ENCODE measurements at regions not wholly inside any gene's neighbourhood (a gene's known extent, or its start where the extent isn't known, plus 50 kb on each side); places are given as distances from the start of the nearest gene placed in this dataset.

GRCh38 chr2:180146114-180146513 is 139.0 kb upstream of the CWC22 start:
- DNase-seq (ENCODE audit: low spot score): no peak
- ChIA-PET POLR2A (ENCODE audit: low non-redundant PET) (no interaction called here), CTCF (no interaction called here)
- TF ChIP-seq CTCF (conservative IDR thresholded peaks at IDR 0.05; ENCODE audit: low read depth): no peak
- H3K27ac ChIP-seq: no peak overlapping the region

- POLR2A ChIA-PET (ENCODE audit: low non-redundant PET): no interaction called here
- no peak overlapping the region for H3K27ac ChIP-seq
- no peak for TF ChIP-seq CTCF (conservative IDR thresholded peaks at IDR 0.05; ENCODE audit: low read depth)
- no peak for DNase-seq (ENCODE audit: low spot score)
- CTCF ChIA-PET: no interaction called here
These were observed 138.1 kb upstream of the CWC22 start for GRCh38 chr2:180145163-180145562.

DNA sequence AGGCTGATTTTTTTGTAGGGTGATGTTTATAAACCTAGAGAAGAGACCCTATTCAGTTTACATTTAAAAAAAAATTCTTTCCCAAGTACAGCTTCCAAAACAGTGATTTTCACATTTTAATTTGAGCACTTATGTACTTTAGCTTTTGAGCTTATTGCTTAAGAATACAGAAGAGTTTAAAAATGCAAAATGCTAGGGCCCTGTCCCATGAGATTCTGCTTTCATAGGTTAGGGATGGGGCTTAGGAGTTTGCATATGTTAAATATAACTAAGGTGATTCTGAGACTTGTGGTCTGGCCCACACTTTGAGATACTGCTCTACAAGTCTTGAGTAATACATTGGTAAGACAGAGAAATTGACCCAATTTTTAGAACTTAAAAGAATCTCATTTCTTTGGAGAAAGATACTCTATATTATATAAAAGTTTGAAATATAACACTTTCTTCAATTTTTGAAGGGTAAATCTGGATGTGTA is 137.3 kb upstream of the CWC22 start:
- CTCF ChIA-PET: no interaction called here
- POLR2A ChIA-PET (ENCODE audit: low non-redundant PET): no interaction called here
- DNase-seq (ENCODE audit: low spot score): no peak
- no peak overlapping the region for H3K27ac ChIP-seq
- TF ChIP-seq CTCF (conservative IDR thresholded peaks at IDR 0.05; ENCODE audit: low read depth): no peak

DNA sequence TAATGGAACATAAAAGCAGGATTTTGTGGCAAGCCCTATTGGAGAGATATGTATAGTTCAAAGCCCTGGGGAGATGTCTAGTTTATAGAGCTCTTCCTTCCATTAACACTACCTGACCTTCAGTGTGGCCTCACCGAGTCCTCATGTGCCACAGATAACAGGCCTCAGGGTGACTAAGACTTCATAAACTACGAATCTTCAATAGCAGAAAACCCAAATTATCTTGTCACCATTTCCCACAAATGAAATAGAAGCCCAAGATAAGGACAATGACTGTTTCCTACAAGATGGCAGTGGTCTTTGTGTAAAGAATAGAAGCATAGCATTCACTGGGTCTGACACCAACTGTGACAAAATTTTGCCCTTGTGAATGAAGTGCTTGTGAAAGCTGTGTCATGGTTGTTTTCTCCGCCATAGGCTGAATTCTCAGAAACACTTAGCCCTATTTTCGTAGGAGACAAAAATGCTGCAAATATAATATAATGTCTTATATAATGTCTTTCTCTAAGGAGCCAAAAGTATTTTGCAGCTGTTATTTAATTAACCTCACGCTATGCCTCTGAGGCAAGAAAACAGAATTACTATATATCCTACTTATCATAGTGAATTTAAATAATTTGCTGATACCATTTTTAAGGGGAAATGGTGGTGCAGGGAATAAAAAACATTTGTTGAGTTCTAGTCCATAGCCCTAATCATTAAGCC is 136.7 kb upstream of the CWC22 start:
- no peak overlapping the region for H3K27ac ChIP-seq
- ChIA-PET POLR2A (ENCODE audit: low non-redundant PET) (no interaction called here), CTCF (no interaction called here)
- no peak for TF ChIP-seq CTCF (conservative IDR thresholded peaks at IDR 0.05; ENCODE audit: low read depth)
- DNase-seq (ENCODE audit: low spot score): no peak

DNA sequence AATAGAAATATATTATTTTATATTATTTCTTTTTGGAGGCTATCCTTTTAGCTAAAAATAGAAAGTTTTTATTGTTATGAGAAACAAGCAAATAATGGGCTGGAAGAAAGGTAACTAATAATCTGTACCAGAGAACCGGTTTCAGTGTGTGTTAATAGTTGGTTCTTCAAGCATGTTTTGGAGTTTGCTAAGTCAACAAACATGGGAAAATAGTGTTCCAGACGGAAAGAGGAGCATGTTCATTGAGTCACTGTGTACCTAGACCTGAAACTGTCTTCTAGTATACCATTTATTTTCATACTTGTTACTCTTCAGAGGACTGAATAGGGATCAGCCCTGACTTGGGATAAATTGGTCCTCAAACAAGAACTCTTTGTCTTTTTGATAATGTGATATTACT is 134.5 kb upstream of the CWC22 start:
- no peak for TF ChIP-seq CTCF (conservative IDR thresholded peaks at IDR 0.05; ENCODE audit: low read depth)
- POLR2A ChIA-PET (ENCODE audit: low non-redundant PET): no interaction called here
- CTCF ChIA-PET: interaction anchor here (0.6 to 0.7 kb wide), 2 partner anchors 21 to 552 kb away, joined by 8 read pairs; no protein-coding TSS in a partner anchor
- no peak overlapping the region for H3K27ac ChIP-seq
- DNase-seq (ENCODE audit: low spot score): no peak

GRCh38 chr2:180133736-180134135 is 126.6 kb upstream of the CWC22 start:
- no peak for TF ChIP-seq CTCF (conservative IDR thresholded peaks at IDR 0.05; ENCODE audit: low read depth)
- ChIA-PET CTCF (interaction anchor here (0.7 kb wide), 1 partner anchor 1342 kb away, joined by 6 read pairs; no protein-coding TSS in a partner anchor), POLR2A (ENCODE audit: low non-redundant PET) (no interaction called here)
- DNase-seq (ENCODE audit: low spot score): no peak
- no peak overlapping the region for H3K27ac ChIP-seq
